ENCODE measurements at regions not wholly inside any gene's neighbourhood (a gene's known extent, or its start where the extent isn't known, plus 50 kb on each side); places are given as distances from the start of the nearest gene placed in this dataset.

DNA sequence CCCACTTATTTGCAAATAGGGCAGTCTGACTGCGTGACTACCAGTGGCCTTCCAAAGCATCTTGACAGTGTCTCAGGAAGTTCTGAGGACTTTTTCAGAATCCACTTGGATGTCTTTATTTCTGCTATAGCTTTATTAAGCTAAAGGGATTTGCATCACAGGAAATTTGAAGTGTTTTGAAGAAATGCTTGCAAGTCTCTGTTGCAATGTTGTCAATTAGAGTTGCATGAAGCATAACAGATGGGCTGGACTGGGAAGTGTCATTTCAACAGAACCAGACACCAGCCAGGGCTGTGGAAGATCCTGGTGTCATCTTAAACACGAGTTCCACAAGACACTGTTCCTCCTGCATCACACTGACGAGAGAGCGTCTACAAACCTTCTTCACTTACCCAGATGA is 224.5 kb downstream of the EN1 start (continued):
- TF ChIP-seq NRF1 (IDR thresholded peaks at IDR 0.05; ENCODE audit: low read depth, low read length), result no peak

DNA sequence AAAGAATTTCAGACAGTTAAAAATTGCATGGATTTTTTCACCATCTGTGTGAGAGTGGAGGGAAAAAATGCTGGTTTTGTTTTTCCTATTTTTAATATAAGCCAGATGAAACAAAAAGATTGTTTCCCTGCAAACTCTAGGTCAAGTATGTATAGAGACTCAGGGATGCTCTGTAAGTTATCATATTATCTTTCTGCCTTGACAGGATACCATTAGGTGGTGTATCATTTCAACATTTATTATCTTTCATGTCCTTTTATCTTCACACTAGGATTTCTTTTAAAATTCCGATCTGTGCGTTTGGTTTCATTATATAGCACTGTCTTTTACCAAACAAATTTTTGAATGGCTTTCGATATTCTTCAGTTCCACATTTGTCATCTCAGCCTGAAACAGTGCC is 225.3 kb downstream of the EN1 start:
- Histone ChIP-seq H3K4me1 (ENCODE audit: control insufficient read depth in 1 of 2, insufficient read depth in 2 of 2, low read depth in 1 of 2, low read length in 1 of 2) (no peaks in the 10 kb centered on the region; a peak in 1 of 4 replicates), H2AFZ (ENCODE audit: low read depth) (no peak overlapping the region), H3K4me3 (ENCODE audit: low read depth in 2 of 2, low read length in 1 of 2) (no peak overlapping the region), H3K79me2 (ENCODE audit: insufficient read depth) (no peaks in the 10 kb centered on the region), H3K9me3 (no peaks in the 10 kb centered on the region), H3K4me2 (no peak overlapping the region), H3K27me3 (ENCODE audit: insufficient read depth) (peaks cover 4% of the 10 kb centered on the region; the same call in 1 of the 2 replicates), H3F3A (replicated peaks; ENCODE audit: insufficient read depth) (no peaks in the 10 kb centered on the region), H3K9ac (no peak overlapping the region), H3K36me3 (replicated peaks in 1 of 2; ENCODE audit: control insufficient read depth in 1 of 2, insufficient read depth in 2 of 2, low read length in 1 of 2) (no peaks in the 10 kb centered on the region), H4K20me1 (ENCODE audit: insufficient read depth) (no peaks in the 10 kb centered on the region), H3K27ac (ENCODE audit: low read depth in 2 of 2, low read length in 1 of 2) (no peak overlapping the region; a peak in 1 of 4 replicates), H3K9me2 (0 out of 2 replicates have a peak, but pooled peaks cover 2% of the 10 kb centered on the region)
- WGBS (ENCODE audit: low lambda C conversion rate), result 32% methylated on average over 3 of the region's 3 CpGs
- POLR2A ChIA-PET, result no interaction called here
- DNase-seq, result no peak
- TF ChIP-seq SMC3 (IDR thresholded peaks at IDR 0.05; ENCODE audit: low read depth, low read length), result no peak
- TF ChIP-seq MEF2A (IDR thresholded peaks at IDR 0.05; ENCODE audit: borderline replicate concordance, low read depth), result no peak
- no peak for TF ChIP-seq POLR2AphosphoS5 (IDR thresholded peaks at IDR 0.05; ENCODE audit: low read depth, low read length)
- CTCF ChIA-PET, result no interaction called here

DNA sequence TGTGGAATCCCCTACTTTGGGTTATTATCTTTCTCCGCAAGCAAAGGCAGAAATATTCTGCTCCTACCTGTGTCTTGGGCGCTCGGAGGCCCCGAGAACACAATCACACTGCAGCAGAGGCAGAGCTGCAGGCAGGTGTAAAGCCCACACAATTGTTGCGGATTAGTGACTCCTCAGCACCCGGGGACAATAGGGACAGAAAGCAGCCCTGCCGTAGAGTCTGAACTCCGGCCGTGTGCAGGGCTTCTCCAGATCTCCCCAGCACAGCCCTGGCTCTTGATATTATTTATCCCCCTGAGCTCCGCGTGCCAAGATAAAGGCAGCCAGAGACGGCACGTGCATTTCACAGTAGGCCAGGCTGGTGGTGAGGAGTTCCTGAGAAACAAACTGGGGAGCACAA is 229.2 kb downstream of the EN1 start:
- POLR2A ChIA-PET, result no interaction called here
- no peak for TF ChIP-seq TEAD4 (IDR thresholded peaks at IDR 0.05; ENCODE audit: borderline replicate concordance, insufficient read depth)
- no peak for TF ChIP-seq RXRA (IDR thresholded peaks at IDR 0.05; ENCODE audit: borderline replicate concordance, low read depth)
- no peak for TF ChIP-seq SIN3A (IDR thresholded peaks at IDR 0.05; ENCODE audit: borderline replicate concordance, low read depth, low read length)
- no peak for TF ChIP-seq RFX5 (IDR thresholded peaks at IDR 0.05; ENCODE audit: low read length)
- TF ChIP-seq, protein P1, sequence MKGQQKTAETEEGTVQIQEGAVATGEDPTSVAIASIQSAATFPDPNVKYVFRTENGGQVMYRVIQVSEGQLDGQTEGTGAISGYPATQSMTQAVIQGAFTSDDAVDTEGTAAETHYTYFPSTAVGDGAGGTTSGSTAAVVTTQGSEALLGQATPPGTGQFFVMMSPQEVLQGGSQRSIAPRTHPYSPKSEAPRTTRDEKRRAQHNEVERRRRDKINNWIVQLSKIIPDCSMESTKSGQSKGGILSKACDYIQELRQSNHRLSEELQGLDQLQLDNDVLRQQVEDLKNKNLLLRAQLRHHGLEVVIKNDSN (IDR thresholded peaks at IDR 0.05; ENCODE audit: borderline replicate concordance, low read depth), result no peak
- TF ChIP-seq, protein P2, sequence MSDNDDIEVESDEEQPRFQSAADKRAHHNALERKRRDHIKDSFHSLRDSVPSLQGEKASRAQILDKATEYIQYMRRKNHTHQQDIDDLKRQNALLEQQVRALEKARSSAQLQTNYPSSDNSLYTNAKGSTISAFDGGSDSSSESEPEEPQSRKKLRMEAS (IDR thresholded peaks at IDR 0.05; ENCODE audit: low read depth), result no peak
- TF ChIP-seq JUND (IDR thresholded peaks at IDR 0.05), result no peak
- no peak for TF ChIP-seq NFIC (IDR thresholded peaks at IDR 0.05; ENCODE audit: borderline replicate concordance)
- TF ChIP-seq GABPA (IDR thresholded peaks at IDR 0.05; ENCODE audit: low read depth), result no peak
- no peak for TF ChIP-seq FOXM1 (IDR thresholded peaks at IDR 0.05; ENCODE audit: low read depth)
- peaks cover 4% of the 10 kb centered on the region; the same call in 1 of the 2 replicates for H3K27me3 ChIP-seq (ENCODE audit: insufficient read depth)

More for the DNA sequence above, 229.2 kb downstream of the EN1 start:
- CTCF ChIA-PET, result interaction anchor here (1.4 kb wide), 1 partner anchor 237 kb away, joined by 3 read pairs; no protein-coding TSS in a partner anchor
- Histone ChIP-seq H4K20me1 (ENCODE audit: insufficient read depth) (no peaks in the 10 kb centered on the region), H3K9me3 (no peaks in the 10 kb centered on the region), H3K27ac (ENCODE audit: low read depth in 2 of 2, low read length in 1 of 2) (no peak overlapping the region), H3K36me3 (replicated peaks in 1 of 2; ENCODE audit: control insufficient read depth in 1 of 2, insufficient read depth in 2 of 2, low read length in 1 of 2) (no peaks in the 10 kb centered on the region), H3K4me1 (ENCODE audit: control insufficient read depth in 1 of 2, insufficient read depth in 2 of 2, low read depth in 1 of 2, low read length in 1 of 2) (no peaks in the 10 kb centered on the region; a peak in 1 of 4 replicates), H3K9me2 (no peaks in the 10 kb centered on the region), H3K4me2 (no peak overlapping the region), H3K9ac (no peak overlapping the region), H3F3A (replicated peaks; ENCODE audit: insufficient read depth) (no peaks in the 10 kb centered on the region), H3K79me2 (ENCODE audit: insufficient read depth) (no peaks in the 10 kb centered on the region), H2AFZ (ENCODE audit: low read depth) (no peak overlapping the region), H3K4me3 (ENCODE audit: low read depth in 2 of 2, low read length in 1 of 2) (no peak overlapping the region)
- DNase-seq, result no peak
- WGBS (ENCODE audit: low lambda C conversion rate), result 64% methylated on average over 5 of the region's 13 CpGs
